MM.1S (cell line): ENCODE measurements at regions not wholly inside any gene's neighbourhood (a gene's known extent, or its start where the extent isn't known, plus 50 kb on each side); places are given as distances from the start of the nearest gene placed in this dataset.

ENCODE experiments used
- EZH2 ChIP-seq: fragments of 300-600 bp; sonication (generic); optimal IDR thresholded peaks from 2 replicates; pipeline ENCODE3; 2017; ENCODE audit warnings: low read depth, mild to moderate bottlenecking, antibody characterized with exemption, low read length, mixed read lengths
- EZH2phosphoT487 ChIP-seq: fragments of 300-600 bp; sonication (generic); IDR thresholded peaks from 2 replicates; pipeline ENCODE4 v1.6.1; 2018; ENCODE audit warnings: antibody characterized with exemption, low read length
- TF ChIP-seq, protein P1 (sequence below): fragments of 300-600 bp; sonication (generic); IDR thresholded peaks from 2 replicates; pipeline ENCODE4 v1.5.1; 2016; ENCODE audit warnings: antibody characterized with exemption, low read length, mixed read lengths

DNA sequence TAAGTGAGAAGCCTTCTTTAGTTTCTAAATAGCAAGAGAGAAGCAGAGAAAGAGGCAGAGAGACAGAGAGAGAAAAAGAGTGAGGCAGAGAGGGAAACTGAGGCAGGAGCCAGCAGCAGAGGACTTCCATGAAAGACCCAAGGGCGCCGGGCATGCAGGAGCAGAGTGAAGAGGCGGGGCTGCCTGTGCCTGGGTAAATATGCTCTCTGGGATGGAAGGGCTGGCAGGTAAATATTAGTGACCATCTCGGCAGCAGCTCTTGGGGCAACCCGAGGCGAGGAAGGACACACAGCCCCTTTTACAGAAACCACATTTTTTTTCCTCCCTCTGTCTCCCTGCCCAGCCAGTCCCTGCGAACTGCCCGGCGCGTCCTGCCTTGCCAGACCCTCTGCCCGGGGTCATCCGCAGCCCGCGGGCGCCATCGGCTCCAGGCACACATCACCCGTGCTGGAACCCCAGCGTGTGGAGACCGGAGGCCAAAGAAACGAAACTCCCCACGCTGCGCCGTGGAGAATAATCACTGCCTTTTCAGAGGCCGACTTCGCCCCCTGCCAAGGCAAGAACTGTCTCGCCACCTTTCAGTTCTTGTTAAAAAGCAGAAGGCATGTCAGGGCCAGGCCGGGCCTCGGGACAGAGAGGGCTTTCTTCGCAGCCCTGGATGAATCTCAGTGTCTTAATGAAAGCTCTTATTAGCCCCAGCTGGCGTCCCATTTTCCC, 61.3 kb downstream of the BOD1 start:
- TF ChIP-seq, protein P1, sequence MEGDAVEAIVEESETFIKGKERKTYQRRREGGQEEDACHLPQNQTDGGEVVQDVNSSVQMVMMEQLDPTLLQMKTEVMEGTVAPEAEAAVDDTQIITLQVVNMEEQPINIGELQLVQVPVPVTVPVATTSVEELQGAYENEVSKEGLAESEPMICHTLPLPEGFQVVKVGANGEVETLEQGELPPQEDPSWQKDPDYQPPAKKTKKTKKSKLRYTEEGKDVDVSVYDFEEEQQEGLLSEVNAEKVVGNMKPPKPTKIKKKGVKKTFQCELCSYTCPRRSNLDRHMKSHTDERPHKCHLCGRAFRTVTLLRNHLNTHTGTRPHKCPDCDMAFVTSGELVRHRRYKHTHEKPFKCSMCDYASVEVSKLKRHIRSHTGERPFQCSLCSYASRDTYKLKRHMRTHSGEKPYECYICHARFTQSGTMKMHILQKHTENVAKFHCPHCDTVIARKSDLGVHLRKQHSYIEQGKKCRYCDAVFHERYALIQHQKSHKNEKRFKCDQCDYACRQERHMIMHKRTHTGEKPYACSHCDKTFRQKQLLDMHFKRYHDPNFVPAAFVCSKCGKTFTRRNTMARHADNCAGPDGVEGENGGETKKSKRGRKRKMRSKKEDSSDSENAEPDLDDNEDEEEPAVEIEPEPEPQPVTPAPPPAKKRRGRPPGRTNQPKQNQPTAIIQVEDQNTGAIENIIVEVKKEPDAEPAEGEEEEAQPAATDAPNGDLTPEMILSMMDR = no peak
- TF ChIP-seq EZH2phosphoT487 (no peak), EZH2 (no peak)
